DOHH2 (cell line): ENCODE measurements at regions not wholly inside any gene's neighbourhood (a gene's known extent, or its start where the extent isn't known, plus 50 kb on each side); places are given as distances from the start of the nearest gene placed in this dataset.

ENCODE experiments used
- H3F3A ChIP-seq: fragments of 200-600 bp; sonication (generic), shearing (Covaris generic); 2 replicates; pipeline ENCODE4 v1.6.0; 2016; ENCODE audit warnings: antibody characterized with exemption, mild to moderate bottlenecking; ENCODE audit not compliant: control insufficient read depth, insufficient read depth
- H3K27ac ChIP-seq: fragments of 200-600 bp; sonication (generic); 2 replicates; pipeline ENCODE4 v1.5.1; 2014; ENCODE audit warnings: low read depth, mild to moderate bottlenecking, low read length, moderate library complexity
- H3K27me3 ChIP-seq: fragments of 200-600 bp; sonication (generic); 2 replicates; pipeline ENCODE4 v1.6.1; 2014; ENCODE audit warnings: mild to moderate bottlenecking, low read length, mixed read lengths; ENCODE audit not compliant: control insufficient read depth
- H3K36me3 ChIP-seq: fragments of 200-600 bp; sonication (generic); 2 replicates; pipeline ENCODE4 v1.6.1; 2014; ENCODE audit warnings: mild to moderate bottlenecking, low read length, moderate library complexity, mixed read lengths; ENCODE audit not compliant: control insufficient read depth
- H3K4me1 ChIP-seq: fragments of 200-600 bp; sonication (generic); 2 replicates; pipeline ENCODE4 v1.6.1; 2014; ENCODE audit warnings: mild to moderate bottlenecking, low read length, mixed read lengths; ENCODE audit not compliant: control insufficient read depth
- H3K4me2 ChIP-seq: fragments of 200-600 bp; sonication (generic); 2 replicates; pipeline ENCODE4 v1.6.0; 2014; ENCODE audit warnings: mild to moderate bottlenecking, low read length, moderate library complexity
- H3K4me3 ChIP-seq: fragments of 200-600 bp; sonication (generic); 2 replicates; pipeline ENCODE4 v1.5.1; 2014; ENCODE audit warnings: mild to moderate bottlenecking, low read length, mixed read lengths
- H3K79me2 ChIP-seq: fragments of 200-600 bp; sonication (generic); 2 replicates; pipeline ENCODE4 v1.6.1; 2014; ENCODE audit warnings: mild to moderate bottlenecking, low read length, mixed read lengths; ENCODE audit not compliant: control insufficient read depth
- H3K9me2 ChIP-seq: fragments of 200-600 bp; sonication (generic); replicated peaks from 2 replicates; pipeline ENCODE4 v1.6.1; 2014; ENCODE audit warnings: mild to moderate bottlenecking, low read length, mixed read lengths; ENCODE audit not compliant: control insufficient read depth
- H3K9me3 ChIP-seq: fragments of 200-600 bp; sonication (generic); 2 replicates; pipeline ENCODE4 v1.6.1; 2014; ENCODE audit warnings: antibody characterized with exemption, low read length, mixed read lengths; ENCODE audit not compliant: control insufficient read depth, insufficient read depth
- H4K20me1 ChIP-seq: fragments of 200-600 bp; sonication (generic); 2 replicates; pipeline ENCODE4 v1.6.0; 2014; ENCODE audit warnings: low read depth, mild to moderate bottlenecking, antibody characterized with exemption, low read length, moderate library complexity; ENCODE audit not compliant: control insufficient read depth, insufficient read depth
- EZH2phosphoT487 ChIP-seq: fragments of 200-600 bp; sonication (generic); IDR thresholded peaks from 2 replicates; pipeline ENCODE4 v1.6.1; 2017; ENCODE audit warnings: borderline replicate concordance, mild to moderate bottlenecking, antibody characterized with exemption, low read length, moderate library complexity, mixed read lengths
- TF ChIP-seq, protein P1 (sequence below): fragments of 200-600 bp; sonication (generic); IDR thresholded peaks from one replicate; pipeline ENCODE4 v1.5.1; 2014; ENCODE audit warnings: antibody characterized with exemption, mild to moderate bottlenecking, low read depth, low read length; ENCODE audit not compliant: poor library complexity, severe bottlenecking

DNA sequence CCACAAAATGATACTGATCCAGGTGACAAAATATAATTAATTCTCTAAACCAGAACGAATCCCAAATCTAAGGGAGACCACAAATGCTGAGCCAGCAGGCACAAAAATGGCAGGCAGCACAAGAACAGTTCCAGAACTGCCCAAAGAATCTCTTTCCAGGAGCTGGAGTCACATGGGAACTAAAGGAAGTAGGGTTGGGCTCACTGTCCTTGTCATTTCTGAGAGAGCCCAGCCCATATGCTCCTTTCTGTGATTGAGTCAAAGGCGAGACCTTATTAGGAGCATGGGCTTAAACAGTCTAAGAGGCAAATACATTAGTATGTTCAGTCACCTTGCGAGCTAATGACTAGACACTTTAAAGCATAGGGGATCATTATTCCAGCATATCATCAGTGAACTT is 327.6 kb upstream of the ARID1B start:
- Histone ChIP-seq H3F3A (no peaks in the 10 kb centered on the region), H3K79me2 (no peaks in the 10 kb centered on the region), H3K4me2 (no peak overlapping the region), H3K36me3 (no peaks in the 10 kb centered on the region), H3K27ac (no peak overlapping the region), H4K20me1 (no peaks in the 10 kb centered on the region), H3K4me3 (no peak overlapping the region), H3K9me2 (no peaks in the 10 kb centered on the region), H3K9me3 (no peaks in the 10 kb centered on the region), H3K27me3 (no peaks in the 10 kb centered on the region), H3K4me1 (peaks cover 5% of the 10 kb centered on the region)
- TF ChIP-seq, protein P1, sequence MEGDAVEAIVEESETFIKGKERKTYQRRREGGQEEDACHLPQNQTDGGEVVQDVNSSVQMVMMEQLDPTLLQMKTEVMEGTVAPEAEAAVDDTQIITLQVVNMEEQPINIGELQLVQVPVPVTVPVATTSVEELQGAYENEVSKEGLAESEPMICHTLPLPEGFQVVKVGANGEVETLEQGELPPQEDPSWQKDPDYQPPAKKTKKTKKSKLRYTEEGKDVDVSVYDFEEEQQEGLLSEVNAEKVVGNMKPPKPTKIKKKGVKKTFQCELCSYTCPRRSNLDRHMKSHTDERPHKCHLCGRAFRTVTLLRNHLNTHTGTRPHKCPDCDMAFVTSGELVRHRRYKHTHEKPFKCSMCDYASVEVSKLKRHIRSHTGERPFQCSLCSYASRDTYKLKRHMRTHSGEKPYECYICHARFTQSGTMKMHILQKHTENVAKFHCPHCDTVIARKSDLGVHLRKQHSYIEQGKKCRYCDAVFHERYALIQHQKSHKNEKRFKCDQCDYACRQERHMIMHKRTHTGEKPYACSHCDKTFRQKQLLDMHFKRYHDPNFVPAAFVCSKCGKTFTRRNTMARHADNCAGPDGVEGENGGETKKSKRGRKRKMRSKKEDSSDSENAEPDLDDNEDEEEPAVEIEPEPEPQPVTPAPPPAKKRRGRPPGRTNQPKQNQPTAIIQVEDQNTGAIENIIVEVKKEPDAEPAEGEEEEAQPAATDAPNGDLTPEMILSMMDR: no peak

DNA sequence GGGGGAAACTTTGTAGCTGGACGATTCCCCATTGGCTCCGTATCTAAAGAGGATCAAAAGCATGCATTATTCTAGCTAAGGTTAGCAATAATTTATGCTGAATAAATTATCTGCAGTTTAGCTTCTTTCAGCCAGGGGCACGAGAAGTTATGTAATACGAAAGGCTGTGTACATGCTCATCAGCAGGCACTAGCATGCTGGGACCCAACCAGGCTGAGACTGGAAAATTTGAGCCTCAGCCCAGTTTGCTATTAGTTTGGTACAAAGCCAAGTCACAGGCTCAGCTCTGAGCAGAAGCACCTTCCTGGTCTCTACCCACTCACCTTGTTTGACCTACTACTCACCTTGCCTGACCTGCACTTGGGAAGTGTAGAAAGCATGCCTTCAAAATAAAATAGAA is 328.1 kb upstream of the ARID1B start:
- H3K27ac ChIP-seq: no peak overlapping the region
- H3F3A ChIP-seq: no peaks in the 10 kb centered on the region

DNA sequence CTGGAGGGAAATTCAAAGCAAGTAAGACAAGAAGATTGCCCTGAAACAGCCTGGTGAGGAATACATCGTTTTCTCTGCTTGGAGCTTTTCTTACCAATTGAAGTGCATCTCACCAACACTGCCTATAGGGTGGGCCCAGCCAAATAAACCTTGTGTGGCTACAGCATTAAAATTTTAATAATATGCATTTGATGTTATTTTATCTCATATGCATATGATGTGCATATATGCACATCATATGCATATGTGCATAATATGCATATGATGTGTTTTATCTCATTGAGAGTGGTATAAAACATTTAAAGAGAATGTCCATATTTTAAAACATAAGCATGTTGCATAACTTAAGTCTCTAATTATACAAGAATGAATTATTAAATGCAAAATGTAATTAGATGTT is 328.6 kb upstream of the ARID1B start:
- Histone ChIP-seq H3K27ac (no peak overlapping the region), H3K36me3 (no peaks in the 10 kb centered on the region), H3K27me3 (no peaks in the 10 kb centered on the region), H4K20me1 (no peaks in the 10 kb centered on the region), H3K79me2 (no peaks in the 10 kb centered on the region), H3K4me2 (no peak overlapping the region), H3F3A (no peaks in the 10 kb centered on the region), H3K4me1 (peaks cover 5% of the 10 kb centered on the region), H3K9me3 (no peaks in the 10 kb centered on the region), H3K9me2 (no peaks in the 10 kb centered on the region), H3K4me3 (no peak overlapping the region)
- TF ChIP-seq, protein P1: no peak
- no peak for TF ChIP-seq EZH2phosphoT487

More for the DNA sequence above, 328.1 kb upstream of the ARID1B start:
- no peaks in the 10 kb centered on the region for H3K36me3 ChIP-seq
- H3K9me2 ChIP-seq: no peaks in the 10 kb centered on the region
- TF ChIP-seq, protein P1: no peak
- no peak for TF ChIP-seq EZH2phosphoT487
- H4K20me1 ChIP-seq: no peaks in the 10 kb centered on the region
- no peak overlapping the region for H3K4me2 ChIP-seq
- H3K79me2 ChIP-seq: no peaks in the 10 kb centered on the region
- H3K4me3 ChIP-seq: no peak overlapping the region
- peaks cover 5% of the 10 kb centered on the region for H3K4me1 ChIP-seq
- no peaks in the 10 kb centered on the region for H3K9me3 ChIP-seq
- H3K27me3 ChIP-seq: no peaks in the 10 kb centered on the region

DNA sequence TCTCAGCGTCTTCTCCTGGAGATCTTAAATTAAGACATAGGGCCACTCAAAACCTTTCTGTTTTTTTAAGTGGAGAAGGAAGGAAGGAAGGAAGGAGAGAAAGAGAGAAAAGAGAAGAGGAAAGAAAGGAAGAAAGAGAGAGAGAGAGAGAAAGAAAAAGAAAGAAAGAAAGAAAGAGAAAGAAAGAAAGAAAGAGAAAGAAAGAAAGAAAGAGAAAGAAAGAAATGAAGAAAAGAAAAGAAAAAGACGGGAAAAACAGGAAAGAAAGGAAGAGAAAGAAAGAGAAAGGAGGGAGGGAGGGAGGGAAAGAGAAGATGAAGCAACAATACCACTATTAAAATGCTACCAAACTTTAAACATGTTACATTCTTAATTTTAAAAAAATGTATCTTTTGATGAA is 336.5 kb upstream of the ARID1B start:
- Histone ChIP-seq H3K36me3 (no peaks in the 10 kb centered on the region), H3K9me3 (no peaks in the 10 kb centered on the region), H3K4me3 (no peak overlapping the region), H3K4me2 (no peak overlapping the region), H4K20me1 (no peaks in the 10 kb centered on the region), H3K79me2 (no peaks in the 10 kb centered on the region), H3K27me3 (no peaks in the 10 kb centered on the region), H3K9me2 (no peaks in the 10 kb centered on the region), H3K27ac (no peak overlapping the region), H3F3A (no peaks in the 10 kb centered on the region), H3K4me1 (peaks cover 4% of the 10 kb centered on the region; the same call in 1 of the 2 replicates)
- TF ChIP-seq, protein P1: no peak
- TF ChIP-seq EZH2phosphoT487: no peak
